Psoas muscle (tissue), 7 donors: ENCODE measurements at regions not wholly inside any gene's neighbourhood (a gene's known extent, or its start where the extent isn't known, plus 50 kb on each side); places are given as distances from the start of the nearest gene placed in this dataset.
"Not testable (repeated sequence)": the region's sequence is repeated elsewhere in the genome, so short reads cannot be mapped to it uniquely, and the experiment has no call there.

ENCODE experiments used
- ATAC-seq, 4 donors: fragments of 200-7000 bp; cut with Tn5 transposase; one replicate each; pipeline ENCODE4 v1.9.1; 2020; ENCODE audit warnings: moderate library complexity in 3 of 4, mild to moderate bottlenecking in 2 of 4
- DNase-seq, 2 donors: peaks; one replicate each; pipeline ENCODE4 v3.0.0-alpha.2; 2020
- H3K27ac ChIP-seq: fragments of 200-600 bp; one replicate; pipeline ENCODE4 v1.8.0; 2022
- H3K27me3 ChIP-seq, 3 donors: fragments of 200-600 bp in 1 of 3; one replicate each; pipeline versions ENCODE4 v1.6.1 to v1.8.0; 2013 to 2022; ENCODE audit warnings: low read length in 2 of 3, mild to moderate bottlenecking in 2 of 3, moderate library complexity in 1 of 3; ENCODE audit not compliant: insufficient read depth in 3 of 3
- H3K36me3 ChIP-seq, 2 donors: fragments of 200-600 bp in 1 of 2; one replicate each; pipeline versions ENCODE4 v1.6.1 to v1.8.0; 2013 to 2022; ENCODE audit warnings: low read depth in 1 of 2, mild to moderate bottlenecking in 1 of 2, moderate library complexity in 1 of 2; ENCODE audit not compliant: insufficient read depth in 1 of 2
- H3K4me1 ChIP-seq: fragments of 200-600 bp; one replicate; pipeline ENCODE4 v1.8.0; 2022
- H3K4me3 ChIP-seq: fragments of 200-600 bp; one replicate; pipeline ENCODE4 v1.8.0; 2022; ENCODE audit warnings: mild to moderate bottlenecking
- H3K9me3 ChIP-seq: fragments of 200-600 bp; one replicate; pipeline ENCODE4 v1.8.0; 2022
- WGBS, 3 donors: extraction: QIAGEN DNeasy Blood & Tissue Kit; methylation state at CpG; one replicate each; pipeline versions ENCODE4 v1.1.6 to v1.1.7; 2013; 5-methylcytosine and 5-hydroxymethylcytosine counted together
- intact Hi-C, 2 donors: fragments of 100-400 bp; cut with DNase I; formaldehyde crosslinking; loops; one replicate each; pipeline versions ENCODE4 v1.11.0 to v1.14.2; 2022
- TF ChIP-seq, protein P1 (sequence below): fragments of 200-600 bp; IDR thresholded peaks from one replicate; pipeline ENCODE4 v1.8.0; 2022; ENCODE audit warnings: antibody characterized with exemption
- donor health status: healthy with polysubstance abuse.
- donor health status: DM: no; HTN: no; CAD: no; lungs with moderate emphysema.
- donor health status: Bipolar disorder and iron deficiency.
- donor health status: healthy.
- donor health status: DM: yes; HTN: yes; CAD: no.
- donor health status: DM: no; HTN: no; CAD: no.
- donor health status: DM: yes; HTN: yes; CAD: no.

DNA sequence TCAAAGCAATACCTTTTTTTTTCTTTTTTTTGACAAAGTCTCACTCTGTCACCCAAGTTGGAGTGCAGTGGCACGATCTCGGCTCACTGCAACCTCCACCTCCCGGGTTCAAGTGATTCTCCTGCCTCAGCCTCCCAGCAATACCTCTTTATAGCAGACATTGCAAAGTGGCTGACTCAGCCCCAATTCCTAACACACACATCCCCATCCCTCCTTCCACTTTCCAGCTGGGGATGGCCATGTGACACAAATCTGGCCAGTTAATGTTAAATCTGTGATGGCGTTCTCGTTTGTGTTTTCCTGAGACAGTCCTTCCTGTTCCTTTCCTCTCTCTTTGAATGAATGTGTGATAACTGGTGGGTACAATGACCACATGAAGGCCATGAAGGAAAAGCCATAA is 276.2 kb upstream of the KLF3 start:
- Histone ChIP-seq H3K4me1 (peaks cover 12% of the 10 kb centered on the region), H3K27me3 (no peaks in the 10 kb centered on the region), H3K27ac (no peak overlapping the region), H3K4me3 (no peak overlapping the region), H3K9me3 (no peaks in the 10 kb centered on the region), H3K36me3 (no peaks in the 10 kb centered on the region)
- WGBS, 3 donors: 85 to 87% (median 85%) methylated on average over 5 of the region's 5 CpGs
- ATAC-seq: no peak
- intact Hi-C loops: no loop called here
- no peak for DNase-seq
- TF ChIP-seq, protein P1, sequence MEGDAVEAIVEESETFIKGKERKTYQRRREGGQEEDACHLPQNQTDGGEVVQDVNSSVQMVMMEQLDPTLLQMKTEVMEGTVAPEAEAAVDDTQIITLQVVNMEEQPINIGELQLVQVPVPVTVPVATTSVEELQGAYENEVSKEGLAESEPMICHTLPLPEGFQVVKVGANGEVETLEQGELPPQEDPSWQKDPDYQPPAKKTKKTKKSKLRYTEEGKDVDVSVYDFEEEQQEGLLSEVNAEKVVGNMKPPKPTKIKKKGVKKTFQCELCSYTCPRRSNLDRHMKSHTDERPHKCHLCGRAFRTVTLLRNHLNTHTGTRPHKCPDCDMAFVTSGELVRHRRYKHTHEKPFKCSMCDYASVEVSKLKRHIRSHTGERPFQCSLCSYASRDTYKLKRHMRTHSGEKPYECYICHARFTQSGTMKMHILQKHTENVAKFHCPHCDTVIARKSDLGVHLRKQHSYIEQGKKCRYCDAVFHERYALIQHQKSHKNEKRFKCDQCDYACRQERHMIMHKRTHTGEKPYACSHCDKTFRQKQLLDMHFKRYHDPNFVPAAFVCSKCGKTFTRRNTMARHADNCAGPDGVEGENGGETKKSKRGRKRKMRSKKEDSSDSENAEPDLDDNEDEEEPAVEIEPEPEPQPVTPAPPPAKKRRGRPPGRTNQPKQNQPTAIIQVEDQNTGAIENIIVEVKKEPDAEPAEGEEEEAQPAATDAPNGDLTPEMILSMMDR: no peak

- H3K4me1 ChIP-seq: peaks cover 12% of the 10 kb centered on the region
- H3K27me3 ChIP-seq, H3K27ac ChIP-seq, ATAC-seq, DNase-seq, intact Hi-C loops, H3K36me3 ChIP-seq, H3K4me3 ChIP-seq, H3K9me3 ChIP-seq: not testable (repeated sequence)
- WGBS, 3 donors: 0 to 100% (median 96%) methylated on average over 1 of the region's 1 CpG
Observed at GRCh38 chr4:38388907-38389306, 275.1 kb upstream of the KLF3 start.

DNA sequence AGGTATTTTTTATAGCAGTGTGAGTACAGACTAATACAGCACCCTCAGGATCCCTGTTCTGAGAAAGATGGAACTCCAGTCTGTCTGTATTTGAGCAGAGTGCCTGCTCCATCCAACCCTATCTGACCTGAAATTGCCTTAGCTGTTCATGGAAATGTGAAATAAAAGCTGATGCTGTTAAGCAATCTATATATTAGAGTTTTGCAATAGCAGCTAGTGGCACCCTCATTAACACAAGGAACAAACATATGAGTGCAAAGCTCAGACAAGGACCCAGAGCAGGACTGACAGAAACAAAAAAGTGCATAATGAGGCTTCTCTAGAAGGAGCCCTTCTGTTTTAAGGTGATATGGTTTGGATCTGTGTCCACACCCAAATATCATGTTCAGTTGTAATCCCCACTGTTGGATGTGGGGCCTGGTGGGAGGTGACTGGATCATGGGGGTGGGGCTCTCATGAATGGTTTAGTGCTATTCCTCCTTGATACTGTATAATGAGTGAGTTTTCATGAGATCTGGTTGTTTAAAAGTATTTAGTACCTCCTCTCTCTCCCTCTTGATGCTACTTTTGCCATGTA is 272.9 kb upstream of the KLF3 start:
- peaks cover 12% of the 10 kb centered on the region for H3K4me1 ChIP-seq
- TF ChIP-seq, protein P1: no peak
- ATAC-seq (no peak), DNase-seq (no peak)
- no peaks in the 10 kb centered on the region for H3K36me3 ChIP-seq
- H3K27ac ChIP-seq: no peak overlapping the region
- H3K4me3 ChIP-seq: no peak overlapping the region
- H3K9me3 ChIP-seq: no peaks in the 10 kb centered on the region
- H3K27me3 ChIP-seq: no peaks in the 10 kb centered on the region
- intact Hi-C loops: no loop called here

DNA sequence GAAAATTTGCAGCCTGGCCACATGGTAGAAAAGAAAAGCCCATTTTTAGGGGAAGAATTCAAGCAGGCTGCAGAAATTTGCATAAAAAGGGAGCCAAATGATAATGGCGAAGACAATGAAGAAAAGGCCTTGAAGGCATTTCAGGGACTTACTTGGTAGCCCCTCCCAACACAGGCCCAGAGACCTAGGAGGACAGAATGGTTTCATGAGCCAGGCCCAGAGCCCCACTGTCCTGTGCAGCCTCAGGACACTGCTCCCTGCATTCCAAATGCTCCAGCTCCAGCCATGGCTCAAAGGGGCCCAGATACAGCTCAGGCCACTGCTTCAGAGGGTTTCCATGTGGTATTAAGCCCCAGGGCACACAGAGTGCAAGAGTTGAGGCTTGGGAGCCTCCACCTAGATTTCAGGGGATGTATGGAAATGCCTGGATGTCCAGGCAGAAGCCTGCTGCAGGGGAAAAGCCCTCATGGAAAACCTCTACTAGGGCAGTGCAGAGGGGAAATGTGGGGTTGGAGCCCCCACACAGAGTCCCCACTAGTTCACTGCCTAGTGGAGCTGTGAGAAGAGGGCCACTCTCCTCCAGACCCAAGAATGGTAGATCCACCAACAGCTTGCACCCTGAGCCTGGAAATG is 271.7 kb upstream of the KLF3 start:
- ATAC-seq (no peak), DNase-seq (no peak)
- Histone ChIP-seq H3K36me3 (no peaks in the 10 kb centered on the region), H3K27me3 (no peaks in the 10 kb centered on the region), H3K4me1 (peaks cover 5% of the 10 kb centered on the region), H3K9me3 (no peaks in the 10 kb centered on the region), H3K4me3 (no peak overlapping the region), H3K27ac (no peak overlapping the region)
- 98 to 100% (median 100%) methylated on average over 1 of the region's 1 CpG for WGBS, 3 donors
- intact Hi-C loops: no loop called here
- TF ChIP-seq, protein P1: no peak

GRCh38 chr4:38396091-38396490 is 267.9 kb upstream of the KLF3 start:
- peaks cover 3% of the 10 kb centered on the region for H3K9me3 ChIP-seq
- no peaks in the 10 kb centered on the region for H3K27me3 ChIP-seq
- H3K4me3 ChIP-seq: no peak overlapping the region
- intact Hi-C loops: no loop called here
- TF ChIP-seq, protein P1: no peak
- H3K4me1 ChIP-seq: no peaks in the 10 kb centered on the region
- no peak for ATAC-seq
- no peak overlapping the region for H3K27ac ChIP-seq
- DNase-seq: no peak
- WGBS, 3 donors: 90 to 92% (median 91%) methylated on average over 3 of the region's 3 CpGs
- no peaks in the 10 kb centered on the region for H3K36me3 ChIP-seq
